Astrocyte of the hippocampus (primary cell): ENCODE measurements at regions not wholly inside any gene's neighbourhood (a gene's known extent, or its start where the extent isn't known, plus 50 kb on each side); places are given as distances from the start of the nearest gene placed in this dataset.
"Not testable (repeated sequence)": the region's sequence is repeated elsewhere in the genome, so short reads cannot be mapped to it uniquely, and the experiment has no call there.

Experiments
- DNase-seq: peaks from one replicate; pipeline ENCODE4 v3.0.0; 2011; ENCODE audit warnings: low read depth, low spot score

DNA sequence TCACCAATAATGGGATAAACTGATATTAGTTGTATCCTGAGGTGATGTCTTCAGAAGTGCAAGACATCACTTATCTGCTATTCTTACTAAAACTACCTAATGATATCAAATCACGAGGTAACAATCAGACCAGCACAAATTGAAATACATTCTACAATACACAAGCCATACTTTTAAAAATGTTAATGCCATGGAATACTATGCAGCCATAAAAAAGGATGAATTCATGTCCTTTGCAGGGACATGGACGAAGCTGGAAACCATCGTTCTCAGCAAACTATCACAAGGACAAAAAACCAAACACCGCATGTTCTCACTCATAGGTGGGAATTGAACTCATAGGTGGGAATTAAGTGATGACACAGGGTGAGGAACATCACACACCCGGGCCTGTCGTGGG, 129.3 kb downstream of the SST start:
- DNase-seq = no peak

- no peak for DNase-seq
Observed at GRCh38 chr3:187536185-187536584, 134.0 kb downstream of the SST start.

- DNase-seq = no peak
Observed at GRCh38 chr3:187533797-187534196, 136.4 kb downstream of the SST start.

DNA sequence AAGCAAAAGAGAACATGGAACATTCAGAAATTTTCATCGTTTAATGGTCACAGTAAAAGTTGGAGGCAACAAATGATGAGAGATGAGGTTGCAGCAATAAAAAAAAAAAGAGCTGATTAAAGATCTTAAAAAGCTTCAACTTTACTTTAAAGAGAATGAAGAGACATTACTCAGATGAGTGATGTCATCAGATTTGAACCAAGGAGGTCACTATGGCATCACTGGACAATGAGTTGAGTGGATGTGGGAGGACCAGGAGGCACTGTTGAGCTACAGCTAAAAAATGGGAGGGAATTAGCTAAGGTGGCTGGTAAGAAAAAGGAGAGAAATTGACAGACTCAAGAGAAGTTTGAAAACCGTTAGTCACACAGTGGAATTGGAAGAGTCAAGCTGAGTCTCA, 138.4 kb downstream of the SST start:
- no peak for DNase-seq

GRCh38 chr3:187522890-187523289, 147.3 kb downstream of the SST start:
- no peak for DNase-seq

DNA sequence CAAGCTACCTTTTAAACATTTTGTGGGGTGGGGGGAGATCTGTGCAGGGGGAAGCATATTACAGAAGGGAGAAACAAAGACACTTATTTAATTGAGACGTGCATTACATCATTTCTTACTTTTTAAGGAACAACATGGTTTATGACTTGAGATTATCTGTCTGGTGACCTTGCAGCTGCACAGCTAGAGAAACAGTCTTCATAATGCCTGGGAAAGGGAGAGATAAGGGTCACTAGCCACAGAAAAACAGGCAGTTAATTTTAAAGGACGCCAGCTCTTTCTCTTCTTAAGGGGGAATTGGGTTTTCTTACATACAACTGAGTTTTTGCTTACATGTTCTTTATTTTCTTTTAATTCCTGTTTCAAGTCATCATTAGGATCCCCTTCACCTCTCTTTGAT, 147.9 kb downstream of the SST start:
- DNase-seq = no peak

- DNase-seq = no peak
Observed at GRCh38 chr3:187521546-187521945, 148.6 kb downstream of the SST start.

DNA sequence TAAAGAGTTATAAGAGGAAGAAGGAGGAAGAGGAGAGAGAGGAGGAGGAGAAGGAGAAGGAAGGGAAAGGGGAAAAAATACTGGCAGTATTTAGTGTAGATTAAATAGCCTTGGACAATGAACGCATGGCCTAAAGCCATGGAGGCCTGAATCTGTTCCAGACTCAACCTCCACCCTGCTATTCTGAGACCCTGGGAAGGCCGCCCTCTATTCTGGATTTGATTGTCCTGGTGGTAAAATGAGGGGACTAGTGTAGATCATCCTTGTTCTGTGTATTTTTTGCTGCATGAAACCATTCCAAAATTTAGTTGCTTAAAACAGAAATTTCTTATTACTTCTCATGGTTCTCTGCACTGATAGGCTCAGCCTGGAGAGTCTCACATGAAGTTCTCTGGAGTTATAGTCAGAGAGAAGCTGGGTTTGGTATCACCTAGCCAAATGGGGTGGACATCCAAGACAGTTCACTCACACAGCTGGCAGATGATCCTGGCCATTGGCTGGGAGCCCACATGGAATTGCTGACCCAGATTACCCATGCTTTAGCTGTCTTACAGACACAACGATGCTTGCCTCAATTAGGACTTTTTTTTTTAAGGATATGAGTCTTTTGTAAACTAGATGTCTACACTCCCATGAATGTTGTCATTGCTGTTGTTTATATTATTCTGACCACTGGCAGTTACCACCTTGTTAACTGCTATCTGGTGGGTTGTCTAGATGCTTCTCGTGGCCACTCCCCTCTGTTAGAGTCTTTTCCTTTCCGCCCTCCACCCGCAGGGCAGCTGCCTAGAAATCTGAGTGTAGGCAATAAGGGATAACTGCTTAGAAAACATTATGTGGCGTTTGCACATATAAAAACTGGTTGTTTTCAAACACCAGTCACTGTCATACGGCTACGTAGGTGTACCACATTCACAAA, 149.9 kb downstream of the SST start:
- peak; percentile 27 for DNase-seq

DNA sequence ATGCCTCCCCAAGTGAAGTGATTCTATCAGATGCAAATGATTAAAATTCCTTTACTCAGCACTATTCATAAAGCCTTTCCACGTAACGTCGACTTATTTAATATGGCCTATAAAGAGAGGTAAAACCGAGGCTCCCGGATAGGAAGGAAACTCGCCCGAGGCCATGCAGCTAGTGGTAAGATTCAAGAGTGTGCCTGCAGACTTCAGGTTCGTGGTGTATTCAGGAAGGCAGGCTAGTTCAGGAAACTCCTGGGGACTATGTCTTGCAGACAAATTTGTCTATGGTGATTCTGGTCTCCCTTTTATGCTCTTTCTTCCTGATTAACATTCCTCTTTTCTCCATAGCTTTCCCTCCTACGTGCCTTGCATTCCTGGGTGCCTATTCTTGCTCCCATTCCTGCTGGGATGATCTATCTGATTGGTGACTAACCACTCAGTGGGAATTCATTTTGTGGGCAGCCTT, 150.7 kb downstream of the SST start:
- DNase-seq = peak; percentile 85

DNA sequence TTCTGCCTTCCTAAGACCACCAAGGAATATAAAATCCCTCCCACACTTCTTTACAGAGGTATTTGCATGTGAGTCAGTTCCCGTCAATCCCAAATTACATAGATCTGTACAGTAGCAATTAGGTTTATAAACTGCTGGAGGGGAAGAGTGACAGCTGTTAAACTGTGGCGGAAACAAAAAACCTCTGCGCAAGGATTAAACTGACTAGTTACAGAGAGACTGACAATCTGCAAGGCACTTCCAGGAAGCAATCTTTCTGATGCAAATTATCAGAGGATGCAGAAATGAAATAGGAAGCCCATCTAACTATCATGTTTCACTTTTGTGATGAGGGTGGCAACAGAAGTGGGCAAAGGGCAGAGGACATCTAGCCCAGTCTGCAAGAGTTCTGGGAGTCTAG, 150.4 kb downstream of the RTP4 start:
- peak; percentile 1 for DNase-seq

DNA sequence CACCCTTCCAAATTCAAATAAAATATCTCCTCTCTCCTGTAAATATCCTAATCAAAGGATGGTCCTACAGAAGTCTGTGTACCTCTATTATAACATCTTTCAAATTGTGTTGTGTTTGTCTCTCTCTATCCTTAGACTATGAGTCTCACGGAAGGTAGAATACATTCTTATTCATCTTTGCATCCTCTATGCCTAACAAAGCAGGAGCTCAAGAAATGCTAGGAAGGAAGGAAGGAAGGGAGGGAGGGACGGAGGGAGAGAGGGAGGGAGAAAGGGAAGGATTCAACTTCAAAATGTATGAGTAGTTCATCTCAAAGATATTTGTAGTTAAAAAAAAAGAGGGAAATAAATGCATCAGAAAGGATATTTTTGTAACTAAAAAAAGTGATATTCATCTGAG, 150.0 kb downstream of the RTP4 start:
- DNase-seq = no peak

DNA sequence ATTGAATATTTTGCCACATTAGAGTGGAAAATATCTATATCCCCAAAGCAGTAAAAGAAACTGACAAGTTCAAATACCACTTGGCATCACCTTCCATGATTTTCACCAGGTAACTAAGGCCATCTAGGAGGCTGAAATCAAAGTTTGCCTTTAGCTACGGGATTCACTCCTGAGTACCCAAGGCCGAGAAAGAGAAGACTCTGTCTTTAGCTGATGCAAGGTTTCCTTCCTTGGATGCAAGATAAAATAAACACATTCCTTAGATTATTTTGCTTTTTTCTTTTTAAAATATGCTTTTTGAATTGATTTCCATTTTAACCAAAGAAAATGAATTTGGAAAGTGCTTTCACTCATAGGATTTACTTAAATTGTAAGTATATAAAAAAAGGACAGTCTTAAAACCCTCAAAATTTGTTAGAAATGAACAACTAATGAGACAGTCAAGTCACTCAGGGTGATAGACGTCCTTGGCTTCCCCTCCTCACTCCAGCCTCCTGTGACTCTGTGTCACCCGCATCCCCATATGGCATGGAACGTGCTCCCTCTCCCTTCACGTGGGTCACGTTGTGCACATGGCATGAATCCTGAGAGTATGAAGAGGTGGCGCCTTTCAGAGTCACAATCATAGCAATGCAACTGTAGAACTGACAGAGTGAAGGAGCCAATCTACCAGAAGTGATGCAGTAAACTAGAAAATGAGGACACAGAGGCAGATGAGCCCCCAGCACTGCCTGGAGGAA, 148.4 kb downstream of the RTP4 start:
- no peak for DNase-seq

DNA sequence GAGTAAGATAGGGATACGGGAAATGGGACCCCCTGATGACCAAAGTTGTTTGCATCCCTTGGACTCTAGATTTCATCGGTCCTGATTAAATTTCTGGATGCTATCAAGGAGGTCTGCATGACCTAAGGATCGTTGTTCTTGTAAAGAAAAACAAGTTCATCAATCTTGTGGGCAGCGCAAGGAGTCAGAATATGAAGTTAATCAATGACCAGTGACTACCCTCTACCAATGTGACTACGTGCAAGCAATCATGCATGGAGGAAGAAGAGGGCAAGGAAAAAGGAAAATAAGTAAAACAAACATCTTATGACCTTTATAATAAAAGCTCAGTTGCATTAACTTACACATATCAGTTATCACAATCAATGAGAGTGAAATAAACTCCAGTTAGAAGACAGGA, 139.7 kb downstream of the RTP4 start:
- no peak for DNase-seq

GRCh38 chr3:187507266-187507665, 139.1 kb downstream of the RTP4 start:
- no peak for DNase-seq

GRCh38 chr3:187504435-187504834, 136.2 kb downstream of the RTP4 start:
- no peak for DNase-seq

- DNase-seq = no peak
Observed at GRCh38 chr3:187498211-187498724, 130.1 kb downstream of the RTP4 start.

DNA sequence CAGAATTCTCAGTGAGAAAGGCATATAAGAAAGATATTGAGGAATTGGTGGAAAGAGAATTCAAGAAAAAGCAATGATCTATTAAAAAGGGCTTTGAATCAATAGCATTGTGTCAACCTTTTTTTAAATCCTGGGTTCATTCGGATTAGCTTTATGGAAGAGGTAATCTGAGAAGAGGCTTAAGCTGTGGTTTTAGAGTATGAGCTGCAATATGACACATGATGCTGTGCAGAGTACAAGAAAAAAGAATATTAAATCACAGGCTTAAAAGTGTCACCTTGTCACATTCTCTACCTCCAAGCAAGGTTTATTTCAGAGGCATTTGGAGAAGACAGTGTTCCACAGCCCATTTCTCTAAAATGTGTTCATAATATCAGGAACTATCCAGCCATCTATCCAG, 128.9 kb downstream of the RTP4 start:
- no peak for DNase-seq

DNA sequence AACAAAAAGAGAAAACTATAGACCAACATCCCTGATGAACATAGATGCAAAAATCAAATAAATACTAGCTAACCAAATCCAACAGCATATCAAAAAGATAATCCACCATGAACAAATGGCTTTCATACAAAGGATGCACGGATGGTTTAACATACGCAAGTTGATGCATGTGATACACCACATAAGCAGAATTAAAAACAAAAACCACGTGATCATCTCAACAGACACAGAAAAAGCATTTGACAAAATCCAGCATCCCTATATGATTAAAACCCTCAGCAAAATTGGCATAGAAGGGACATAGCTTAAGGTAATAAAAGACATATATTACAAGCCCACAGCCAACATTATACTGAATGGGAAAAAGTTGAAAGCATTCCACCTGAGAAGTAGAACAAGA, 125.9 kb downstream of the RTP4 start:
- DNase-seq = not testable (repeated sequence)

- peak; percentile 61 for DNase-seq
Observed at GRCh38 chr3:187491371-187491770, 123.2 kb downstream of the RTP4 start.

- peak; percentile 51 for DNase-seq
Observed at GRCh38 chr3:187490366-187490765, 122.2 kb downstream of the RTP4 start.

- peak; percentile 2 for DNase-seq
Observed at GRCh38 chr3:187484547-187485295, 116.5 kb downstream of the RTP4 start.

DNA sequence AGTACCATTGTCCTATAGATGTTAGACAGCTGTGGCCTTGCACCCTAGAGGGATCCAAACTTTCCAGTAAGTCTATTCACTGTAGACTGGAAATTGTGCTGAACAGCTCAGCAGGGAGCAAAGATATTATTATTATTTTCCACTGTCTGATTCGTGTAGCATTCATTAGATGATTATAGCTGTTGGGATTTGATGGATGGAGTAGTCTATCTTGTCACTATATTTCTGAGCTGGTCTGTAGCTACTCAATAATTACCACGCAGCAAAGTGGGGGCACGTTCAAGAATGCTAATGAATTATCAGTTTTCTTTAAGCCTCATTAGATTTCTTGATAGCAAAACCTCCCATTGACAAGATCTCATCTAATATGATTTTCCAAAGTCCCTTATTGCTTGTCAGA, 113.2 kb downstream of the RTP4 start:
- no peak for DNase-seq
